ENCODE measurements at regions not wholly inside any gene's neighbourhood (a gene's known extent, or its start where the extent isn't known, plus 50 kb on each side); places are given as distances from the start of the nearest gene placed in this dataset.

DNA sequence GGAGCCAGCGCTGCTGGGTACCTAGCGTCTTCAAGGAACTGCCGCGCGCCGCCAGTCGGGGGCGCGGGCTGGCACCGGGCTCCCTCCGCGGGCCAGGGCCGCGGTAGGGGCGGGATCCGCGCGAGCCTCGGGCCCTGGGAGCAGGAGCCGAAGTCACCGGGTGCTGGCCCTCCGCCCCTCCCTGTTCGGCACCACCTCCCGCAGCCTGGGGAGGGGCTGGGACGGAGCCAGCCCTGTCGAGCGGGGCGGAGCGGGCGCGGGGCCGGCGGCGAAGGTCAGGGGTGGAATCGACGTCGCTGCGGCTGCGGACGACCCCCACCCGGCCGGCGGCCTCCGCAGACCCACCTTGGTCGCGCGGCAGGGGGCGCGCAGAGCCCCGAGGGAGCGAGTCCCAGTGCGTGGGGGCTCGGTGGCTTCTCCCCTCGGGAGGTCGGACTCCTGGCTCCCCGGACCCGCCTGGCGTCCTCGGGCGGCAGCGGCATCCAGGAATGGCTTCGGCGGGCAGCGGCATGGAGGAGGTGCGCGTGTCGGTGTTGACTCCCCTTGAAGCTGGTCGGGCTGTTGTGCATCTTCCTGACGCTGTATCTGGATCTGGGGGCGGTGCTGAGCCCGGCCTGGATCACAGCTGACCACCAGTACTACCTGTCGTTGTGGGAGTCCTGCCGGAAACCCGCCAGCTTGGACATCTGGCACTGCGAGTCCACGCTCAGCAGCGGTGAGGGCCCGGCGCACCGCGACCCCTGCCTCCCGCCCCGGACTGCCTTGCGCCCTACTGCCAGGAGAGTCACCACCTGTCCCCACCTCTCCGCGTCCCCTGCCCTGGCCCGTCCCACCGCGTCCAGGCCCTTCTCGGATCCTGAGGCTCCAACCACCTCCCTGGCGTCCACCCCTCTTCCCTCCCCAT lies 50.5 kb upstream of the FAM47C start:
- Mint-ChIP-seq H3K27ac (no peak overlapping the region), H3K4me3 (no peak overlapping the region), H3K36me3 (ENCODE audit: low read depth) (no peaks in the 10 kb centered on the region), H3K4me1 (ENCODE audit: low read depth) (no peaks in the 10 kb centered on the region), H3K9me3 (peaks cover 18% of the 10 kb centered on the region), H3K27me3 (ENCODE audit: insufficient read depth) (no peaks in the 10 kb centered on the region; the same call in 1 of the 2 replicates)
- TF ChIP-seq, protein P1, sequence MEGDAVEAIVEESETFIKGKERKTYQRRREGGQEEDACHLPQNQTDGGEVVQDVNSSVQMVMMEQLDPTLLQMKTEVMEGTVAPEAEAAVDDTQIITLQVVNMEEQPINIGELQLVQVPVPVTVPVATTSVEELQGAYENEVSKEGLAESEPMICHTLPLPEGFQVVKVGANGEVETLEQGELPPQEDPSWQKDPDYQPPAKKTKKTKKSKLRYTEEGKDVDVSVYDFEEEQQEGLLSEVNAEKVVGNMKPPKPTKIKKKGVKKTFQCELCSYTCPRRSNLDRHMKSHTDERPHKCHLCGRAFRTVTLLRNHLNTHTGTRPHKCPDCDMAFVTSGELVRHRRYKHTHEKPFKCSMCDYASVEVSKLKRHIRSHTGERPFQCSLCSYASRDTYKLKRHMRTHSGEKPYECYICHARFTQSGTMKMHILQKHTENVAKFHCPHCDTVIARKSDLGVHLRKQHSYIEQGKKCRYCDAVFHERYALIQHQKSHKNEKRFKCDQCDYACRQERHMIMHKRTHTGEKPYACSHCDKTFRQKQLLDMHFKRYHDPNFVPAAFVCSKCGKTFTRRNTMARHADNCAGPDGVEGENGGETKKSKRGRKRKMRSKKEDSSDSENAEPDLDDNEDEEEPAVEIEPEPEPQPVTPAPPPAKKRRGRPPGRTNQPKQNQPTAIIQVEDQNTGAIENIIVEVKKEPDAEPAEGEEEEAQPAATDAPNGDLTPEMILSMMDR (IDR thresholded peaks at IDR 0.05): no peak
- no peak for DNase-seq
